ENCODE measurements at regions not wholly inside any gene's neighbourhood (a gene's known extent, or its start where the extent isn't known, plus 50 kb on each side); places are given as distances from the start of the nearest gene placed in this dataset.

GRCh38 chr2:224162122-224162521 is 123.0 kb upstream of the SERPINE2 start:
- H3K9me1 ChIP-seq (replicated peaks; ENCODE audit: control insufficient read depth, extremely low read depth, insufficient read depth, low read length) = no peaks in the 10 kb centered on the region
- no peaks in the 10 kb centered on the region for H3K36me3 ChIP-seq (ENCODE audit: control insufficient read depth in 2 of 2, extremely low read depth in 1 of 2, insufficient read depth in 2 of 2, low read length in 2 of 2)
- BruUV-seq (replicated peaks) = no TSS peak
- no peak overlapping the region for H2AFZ ChIP-seq (ENCODE audit: low read depth, low read length)
- ChIA-PET CTCF (interaction anchor here (0.6 to 0.8 kb wide), 2 partner anchors 15 to 78 kb away, joined by 3 to 5 read pairs; no protein-coding TSS in a partner anchor), POLR2A (no interaction called here)
- no peaks in the 10 kb centered on the region for H3K27me3 ChIP-seq (ENCODE audit: control insufficient read depth in 2 of 2, insufficient read depth in 2 of 2, low read length in 2 of 2)
- dilution Hi-C loops (cut with MboI; ENCODE audit: extremely low pct_ligation_motif_present, low sequenced_read_pairs) (no loop called here), intact Hi-C loops (cut with micrococcal nuclease) (no loop called here)
- no peak overlapping the region for H3K4me2 ChIP-seq (ENCODE audit: insufficient read depth, low read length)
- no peak for DNase-seq (ENCODE audit: low read depth, low spot score)
- no peaks in the 10 kb centered on the region for H4K20me1 ChIP-seq (replicated peaks; ENCODE audit: control insufficient read depth, extremely low read depth, insufficient read depth, low read length)
- no peak overlapping the region for H3K9ac ChIP-seq (replicated peaks; ENCODE audit: extremely low read depth, insufficient read depth, low read length)
- H3K9me3 ChIP-seq (replicated peaks; ENCODE audit: control insufficient read depth, insufficient read depth, low read length) = no peaks in the 10 kb centered on the region
- no peaks in the 10 kb centered on the region for H3K4me1 ChIP-seq (ENCODE audit: control insufficient read depth, extremely low read depth, insufficient read depth, low read length)
- H3K4me3 ChIP-seq (replicated peaks in 1 of 3; ENCODE audit: insufficient read depth in 1 of 3, low read depth in 1 of 3, low read length in 3 of 3) = no peak overlapping the region
- H3K79me2 ChIP-seq (ENCODE audit: control insufficient read depth, insufficient read depth, low read length) = no peaks in the 10 kb centered on the region
- no peak for FAIRE-seq
- H3K27ac ChIP-seq (ENCODE audit: insufficient read depth, low read depth, low read length) = no peak overlapping the region
- no peak for TF ChIP-seq POLR2A (IDR thresholded peaks at IDR 0.05; ENCODE audit: low read depth, low read length)
- TF ChIP-seq FOS (IDR thresholded peaks at IDR 0.05; ENCODE audit: borderline replicate concordance, insufficient read depth, low read length) = no peak
- no peak for TF ChIP-seq GATA2 (IDR thresholded peaks at IDR 0.05; ENCODE audit: insufficient read depth, insufficient read length, low read depth, low read length)
- no peak for TF ChIP-seq EZH2 (IDR thresholded peaks at IDR 0.05; ENCODE audit: borderline replicate concordance, low read depth, low read length, severe bottlenecking)
- TF ChIP-seq MYC (IDR thresholded peaks at IDR 0.05; ENCODE audit: low read depth, low read length) = no peak
- TF ChIP-seq MAX (IDR thresholded peaks at IDR 0.05; ENCODE audit: insufficient read depth, insufficient read length) = no peak
- TF ChIP-seq CTCF (IDR thresholded peaks at IDR 0.05; ENCODE audit: extremely low read depth in 1 of 2, insufficient read depth in 1 of 2, low read depth in 1 of 2, low read length in 2 of 2) = no peak
- no peak for TF ChIP-seq JUN (IDR thresholded peaks at IDR 0.05; ENCODE audit: borderline replicate concordance, insufficient read depth, insufficient read length, low read depth)
- no peak for TF ChIP-seq POLR2AphosphoS5 (IDR thresholded peaks at IDR 0.05; ENCODE audit: insufficient read depth, low read depth, low read length)

All from endothelial cell of umbilical vein (primary cell).